ENCODE measurements at regions not wholly inside any gene's neighbourhood (a gene's known extent, or its start where the extent isn't known, plus 50 kb on each side); places are given as distances from the start of the nearest gene placed in this dataset.

GRCh38 chr9:24766081-24766480, 220.4 kb upstream of the IZUMO3 start:
- no peak overlapping the region for H3K4me3 ChIP-seq
- H3K9me3 ChIP-seq: no peaks in the 10 kb centered on the region
- intact Hi-C loops (cut with DNase I): no loop called here
- H3K27ac ChIP-seq: no peak overlapping the region
- no peaks in the 10 kb centered on the region for H3K36me3 ChIP-seq
- no peak for TF ChIP-seq CTCF (IDR thresholded peaks at IDR 0.05)
- no peaks in the 10 kb centered on the region for H3K4me1 ChIP-seq
- H3K9ac ChIP-seq (ENCODE audit: low read depth in 2 of 2, low read length in 2 of 2): no peak overlapping the region
- DNase-seq: no peak
- H3K27me3 ChIP-seq: no peaks in the 10 kb centered on the region

- H3K36me3 ChIP-seq: no peaks in the 10 kb centered on the region
- H3K4me1 ChIP-seq: no peaks in the 10 kb centered on the region
- no peak overlapping the region for H3K27ac ChIP-seq
- no peak for TF ChIP-seq CTCF (IDR thresholded peaks at IDR 0.05)
- no peaks in the 10 kb centered on the region for H3K9me3 ChIP-seq
- no peak overlapping the region for H3K9ac ChIP-seq (ENCODE audit: low read depth in 2 of 2, low read length in 2 of 2)
- DNase-seq: no peak
- no peak overlapping the region for H3K4me3 ChIP-seq
- no peaks in the 10 kb centered on the region for H3K27me3 ChIP-seq
- intact Hi-C loops (cut with DNase I): no loop called here
Observed at GRCh38 chr9:24765025-24765756, 219.5 kb upstream of the IZUMO3 start.

GRCh38 chr9:24738421-24738961, 192.8 kb upstream of the IZUMO3 start:
- DNase-seq: no peak

GRCh38 chr9:24731754-24732153, 186.1 kb upstream of the IZUMO3 start:
- intact Hi-C loops (cut with DNase I): no loop called here

More at GRCh38 chr9:24738421-24738961, 192.8 kb upstream of the IZUMO3 start:
- no peaks in the 10 kb centered on the region for H3K36me3 ChIP-seq
- no peak overlapping the region for H3K9ac ChIP-seq (ENCODE audit: low read depth in 2 of 2, low read length in 2 of 2)
- TF ChIP-seq CTCF (IDR thresholded peaks at IDR 0.05): no peak
- H3K4me1 ChIP-seq: no peaks in the 10 kb centered on the region
- H3K27ac ChIP-seq: no peak overlapping the region
- H3K4me3 ChIP-seq: no peak overlapping the region
- peaks cover 3% of the 10 kb centered on the region for H3K9me3 ChIP-seq
- intact Hi-C loops (cut with DNase I): no loop called here
- H3K27me3 ChIP-seq: no peaks in the 10 kb centered on the region

GRCh38 chr9:24721621-24722020, 175.9 kb upstream of the IZUMO3 start:
- Histone ChIP-seq H3K4me3 (no peak overlapping the region), H3K4me1 (no peaks in the 10 kb centered on the region), H3K36me3 (no peaks in the 10 kb centered on the region), H3K27ac (no peak overlapping the region), H3K27me3 (no peaks in the 10 kb centered on the region), H3K9me3 (no peaks in the 10 kb centered on the region), H3K9ac (ENCODE audit: low read depth in 2 of 2, low read length in 2 of 2) (no peak overlapping the region)
- no peak for DNase-seq
- intact Hi-C loops (cut with DNase I): no loop called here
- no peak for TF ChIP-seq CTCF (IDR thresholded peaks at IDR 0.05)

More at GRCh38 chr9:24731754-24732153, 186.1 kb upstream of the IZUMO3 start:
- H3K36me3 ChIP-seq: no peaks in the 10 kb centered on the region
- peaks cover 3% of the 10 kb centered on the region for H3K9me3 ChIP-seq
- H3K4me1 ChIP-seq: no peaks in the 10 kb centered on the region
- H3K27me3 ChIP-seq: no peaks in the 10 kb centered on the region
- no peak for DNase-seq
- H3K9ac ChIP-seq (ENCODE audit: low read depth in 2 of 2, low read length in 2 of 2): no peak overlapping the region
- TF ChIP-seq CTCF (IDR thresholded peaks at IDR 0.05): no peak
- no peak overlapping the region for H3K27ac ChIP-seq
- H3K4me3 ChIP-seq: no peak overlapping the region

Data from colonic mucosa (tissue), 4 donors.